ENCODE measurements at regions not wholly inside any gene's neighbourhood (a gene's known extent, or its start where the extent isn't known, plus 50 kb on each side); places are given as distances from the start of the nearest gene placed in this dataset.

GRCh38 chr9:75378926-75379325 lies 290.6 kb downstream of the OSTF1 start:
- Mint-ChIP-seq H3K9me3 (peaks cover 18% of the 10 kb centered on the region), H3K4me3 (no peak overlapping the region), H3K36me3 (ENCODE audit: low read depth) (peaks cover 19% of the 10 kb centered on the region), H3K27me3 (ENCODE audit: insufficient read depth, low read depth, poor library complexity) (no peaks in the 10 kb centered on the region), H3K4me1 (peaks cover 7% of the 10 kb centered on the region; the same call in 2 of the 3 replicates), H3K27ac (no peak overlapping the region)
- no peak overlapping the region for H3K27ac ChIP-seq (ENCODE audit: low read depth)
- H3F3A ChIP-seq (replicated peaks; ENCODE audit: low read depth), result no peaks in the 10 kb centered on the region; the same call in 1 of the 2 replicates
- H3K79me2 ChIP-seq (replicated peaks; ENCODE audit: insufficient read depth), result no peaks in the 10 kb centered on the region
- no peak overlapping the region for H3K4me2 ChIP-seq
- H3K9me2 ChIP-seq (ENCODE audit: insufficient read depth), result 0 out of 2 replicates have a peak, but pooled peaks cover 4% of the 10 kb centered on the region
- H3K4me1 ChIP-seq (ENCODE audit: insufficient read depth), result no peaks in the 10 kb centered on the region
- no peak overlapping the region for H2AFZ ChIP-seq
- TF ChIP-seq REST (IDR thresholded peaks at IDR 0.05; ENCODE audit: unreplicated experiment), result no peak
- no peaks in the 10 kb centered on the region for H3K27me3 ChIP-seq (ENCODE audit: insufficient read depth)
- ATAC-seq (no peak), DNase-seq (ENCODE audit: low spot score) (no peak)
- no peaks in the 10 kb centered on the region for H4K20me1 ChIP-seq (replicated peaks; ENCODE audit: insufficient read depth)
- H3K4me3 ChIP-seq, result no peak overlapping the region
- H3K36me3 ChIP-seq (ENCODE audit: insufficient read depth), result peaks cover 7% of the 10 kb centered on the region; the same call in 1 of the 2 replicates

- no peak overlapping the region for H3K4me2 ChIP-seq
- no peaks in the 10 kb centered on the region for H3K27me3 Mint-ChIP-seq (ENCODE audit: insufficient read depth, low read depth, poor library complexity)
- H3K4me3 Mint-ChIP-seq, result no peak overlapping the region
- H3K36me3 Mint-ChIP-seq (ENCODE audit: low read depth), result peaks cover 42% of the 10 kb centered on the region
- H3K27ac ChIP-seq (ENCODE audit: low read depth), result peak overlapping the region; percentile 89
- H3K27me3 ChIP-seq (ENCODE audit: insufficient read depth), result no peaks in the 10 kb centered on the region
- no peaks in the 10 kb centered on the region for H3K79me2 ChIP-seq (replicated peaks; ENCODE audit: insufficient read depth)
- H3K27ac Mint-ChIP-seq, result no peak overlapping the region
- peaks cover 7% of the 10 kb centered on the region; the same call in 2 of the 3 replicates for H3K4me1 Mint-ChIP-seq
- no peaks in the 10 kb centered on the region for H4K20me1 ChIP-seq (replicated peaks; ENCODE audit: insufficient read depth)
- no peak overlapping the region for H3K4me3 ChIP-seq
- peaks cover 24% of the 10 kb centered on the region; the same call in 1 of the 2 replicates for H3K36me3 ChIP-seq (ENCODE audit: insufficient read depth)
- no peaks in the 10 kb centered on the region; the same call in 1 of the 2 replicates for H3F3A ChIP-seq (replicated peaks; ENCODE audit: low read depth)
- no peaks in the 10 kb centered on the region for H3K4me1 ChIP-seq (ENCODE audit: insufficient read depth)
- H3K9me2 ChIP-seq (ENCODE audit: insufficient read depth), result peaks cover 7% of the 10 kb centered on the region; the same call in 1 of the 2 replicates
- ATAC-seq (no peak), DNase-seq (ENCODE audit: low spot score) (no peak)
- peaks cover 43% of the 10 kb centered on the region for H3K9me3 Mint-ChIP-seq
- H2AFZ ChIP-seq, result no peak overlapping the region
- TF ChIP-seq ZNF114 (CRISPR knock-in tag; IDR thresholded peaks at IDR 0.05), result no peak
- no peak for TF ChIP-seq ETS1 (IDR thresholded peaks at IDR 0.05)
- no peak for TF ChIP-seq CTCF (conservative IDR thresholded peaks at IDR 0.05; ENCODE audit: low read depth in 2 of 2)
- no peak for TF ChIP-seq ZNF331 (CRISPR knock-in tag; IDR thresholded peaks at IDR 0.05; ENCODE audit: low read depth)
- TF ChIP-seq ZNF462 (CRISPR knock-in tag; IDR thresholded peaks at IDR 0.05), result no peak
- no peak for TF ChIP-seq NANOG (IDR thresholded peaks at IDR 0.05; ENCODE audit: borderline replicate concordance)
- no peak for TF ChIP-seq JUNB (IDR thresholded peaks at IDR 0.05; ENCODE audit: unreplicated experiment)
These were observed 293.8 kb downstream of the OSTF1 start for GRCh38 chr9:75382126-75382525.
